Peyer's patch (tissue), 4 donors: ENCODE measurements at regions not wholly inside any gene's neighbourhood (a gene's known extent, or its start where the extent isn't known, plus 50 kb on each side); places are given as distances from the start of the nearest gene placed in this dataset.

Experiments used
- CTCF ChIP-seq, 6 experiments: fragments of 450-650 bp in 4 of 6; fragments of 200-600 bp in 2 of 6; sonication (generic) in 1 of 6; IDR thresholded peaks; one replicate each; pipeline ENCODE4 v1.5.1; 2017 to 2019; ENCODE audit warnings: antibody characterized with exemption in 6 of 6, mild to moderate bottlenecking in 3 of 6, moderate library complexity in 1 of 6
- POLR2A ChIP-seq, 2 donors: fragments of 450-650 bp; IDR thresholded peaks; one replicate each; pipeline ENCODE4 v1.5.1; 2017; ENCODE audit warnings: antibody characterized with exemption in 2 of 2, mild to moderate bottlenecking in 2 of 2, moderate library complexity in 2 of 2

- TF ChIP-seq CTCF (IDR thresholded peaks at IDR 0.05) (no peak), POLR2A (IDR thresholded peaks at IDR 0.05) (no peak)
Observed at GRCh38 chr11:22441831-22442230, 103.7 kb downstream of the SLC17A6 start.
